ENCODE measurements at regions not wholly inside any gene's neighbourhood (a gene's known extent, or its start where the extent isn't known, plus 50 kb on each side); places are given as distances from the start of the nearest gene placed in this dataset.

- TF ChIP-seq SIN3A (IDR thresholded peaks at IDR 0.05; ENCODE audit: borderline replicate concordance, low read depth, low read length) (no peak), CTCF (IDR thresholded peaks at IDR 0.05) (no peak), POLR2AphosphoS5 (IDR thresholded peaks at IDR 0.05; ENCODE audit: low read depth, low read length) (no peak), TAF1 (IDR thresholded peaks at IDR 0.05; ENCODE audit: borderline replicate concordance, low read depth, low read length) (no peak), USF2 (IDR thresholded peaks at IDR 0.05; ENCODE audit: borderline replicate concordance, low read depth, low read length) (no peak), EP300 (IDR thresholded peaks at IDR 0.05; ENCODE audit: borderline replicate concordance in 1 of 2, low read depth in 1 of 2, low read length in 1 of 2) (no peak), MXI1 (IDR thresholded peaks at IDR 0.05; ENCODE audit: low read depth, low read length) (no peak), REST (IDR thresholded peaks at IDR 0.05; ENCODE audit: low read depth, low read length) (no peak)
These were observed 183.2 kb upstream of the HMCN1 start for GRCh38 chr1:185551008-185551407.
